Stimulated activated CD8-positive, alpha-beta memory T cell treated with anti-CD3 and anti-CD28 coated beads, Interleukin-15, amount 100 ng/mL, for 1 hour (primary cell): ENCODE measurements at regions not wholly inside any gene's neighbourhood (a gene's known extent, or its start where the extent isn't known, plus 50 kb on each side); places are given as distances from the start of the nearest gene placed in this dataset.
"Not testable (repeated sequence)": the region's sequence is repeated elsewhere in the genome, so short reads cannot be mapped to it uniquely, and the experiment has no call there.

Experiments used
- DNase-seq: peaks from one replicate; pipeline ENCODE4 v3.0.0-alpha.2; 2020; ENCODE audit warnings: low read depth

- no peak for DNase-seq
Observed at GRCh38 chr15:38745126-38745525, 180.5 kb upstream of the RASGRP1 start.

GRCh38 chr15:38745626-38746025, 181.0 kb upstream of the RASGRP1 start:
- no peak for DNase-seq

DNA sequence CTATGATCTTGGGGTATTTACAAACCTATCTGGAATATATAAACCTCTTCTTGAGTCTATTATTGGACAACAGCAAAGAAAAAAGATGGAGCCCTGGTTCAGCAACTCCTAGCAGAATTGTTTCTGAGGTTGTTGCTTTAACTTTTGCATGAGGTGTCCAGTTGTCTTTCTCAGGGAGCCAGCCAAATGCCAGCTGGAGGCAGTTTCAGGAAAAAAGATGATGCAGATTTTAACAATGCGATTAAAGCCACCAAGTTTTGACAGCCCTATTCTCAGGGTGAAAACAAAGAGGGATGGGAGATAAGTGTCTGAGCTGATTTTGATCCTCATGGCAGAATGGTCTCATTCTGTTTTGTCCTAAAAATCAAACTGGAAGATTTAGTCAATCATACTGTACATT, 181.6 kb upstream of the RASGRP1 start:
- no peak for DNase-seq

DNA sequence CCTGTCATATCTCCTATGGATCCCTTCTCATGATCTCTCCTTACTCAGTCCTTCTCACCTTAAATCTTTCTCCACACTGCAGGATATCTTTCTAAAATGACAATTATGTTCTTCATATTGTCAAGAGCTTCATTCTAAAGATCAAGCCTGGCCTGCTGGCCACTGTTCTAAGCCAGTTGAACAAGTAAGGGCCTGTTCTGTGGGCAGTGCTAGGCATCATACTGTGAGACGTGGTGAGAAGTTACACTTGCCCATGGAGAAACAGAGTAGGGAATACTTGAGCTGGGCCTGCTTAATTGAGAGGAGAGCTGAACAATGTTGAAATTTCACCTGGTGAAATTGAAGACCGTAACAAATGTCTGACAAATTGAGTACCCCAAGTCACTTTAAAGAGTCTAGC, 184.1 kb upstream of the RASGRP1 start:
- no peak for DNase-seq

DNA sequence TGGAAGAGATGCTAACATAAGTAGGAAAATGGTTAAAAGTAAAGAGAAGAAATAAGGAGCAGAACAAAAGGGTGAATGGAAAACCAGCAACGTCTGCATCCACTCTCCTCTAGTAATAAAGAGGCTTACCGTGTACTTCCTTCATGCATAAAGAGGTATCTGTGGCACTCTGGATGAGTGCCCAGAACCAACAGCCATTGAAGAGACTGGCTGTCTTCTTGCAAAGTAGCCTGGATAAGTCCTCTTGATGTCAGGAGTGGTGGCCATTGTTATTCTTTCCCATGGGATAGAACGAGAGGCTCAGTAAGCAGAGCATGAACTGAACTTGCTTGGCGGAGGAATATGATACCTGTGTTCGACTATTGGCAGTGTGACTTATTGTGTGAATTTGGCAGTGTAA, 186.2 kb upstream of the RASGRP1 start:
- no peak for DNase-seq

- DNase-seq = no peak
Observed at GRCh38 chr15:38755718-38756117, 191.1 kb upstream of the RASGRP1 start.

- no peak for DNase-seq
Observed at GRCh38 chr15:38756441-38756840, 191.8 kb upstream of the RASGRP1 start.

DNA sequence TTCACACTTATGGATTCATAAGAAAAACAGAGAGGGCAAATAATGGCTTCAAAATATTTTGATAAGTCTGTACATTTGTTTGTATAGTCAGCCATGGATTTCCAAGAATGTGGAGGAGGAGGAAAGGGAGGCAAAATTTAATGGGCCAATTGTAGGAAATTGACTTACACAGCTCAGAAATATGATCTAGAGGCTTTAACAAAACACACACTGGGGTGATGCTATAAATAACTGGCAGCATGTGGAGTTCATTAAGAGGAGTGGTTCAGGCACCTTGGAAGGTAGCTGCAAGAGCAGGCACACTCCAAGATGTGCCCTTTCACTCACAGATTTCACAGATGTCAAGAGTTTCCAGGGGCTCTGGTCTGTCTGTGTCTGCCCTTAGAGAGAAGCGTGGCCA, 193.4 kb upstream of the RASGRP1 start:
- DNase-seq = no peak

DNA sequence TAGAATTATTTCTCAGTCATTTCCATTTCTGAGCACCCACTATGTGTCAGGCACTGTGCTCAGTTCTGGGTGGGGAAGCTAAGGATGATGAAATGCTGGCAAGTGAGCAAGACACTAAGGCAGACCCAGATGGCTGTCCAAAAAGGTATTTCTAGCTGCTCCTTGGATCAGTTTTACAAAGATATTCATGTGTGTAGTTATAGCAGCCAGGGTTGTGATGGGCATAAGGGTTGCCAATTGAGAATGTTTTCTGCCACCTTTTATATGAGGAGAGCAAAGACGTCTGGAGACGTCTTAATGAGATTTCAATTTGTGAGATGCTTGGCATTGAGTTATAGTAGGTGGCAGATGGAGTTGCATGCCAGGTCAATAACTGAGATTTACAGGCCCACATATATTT, 197.1 kb upstream of the RASGRP1 start:
- DNase-seq = no peak

- no peak for DNase-seq
Observed at GRCh38 chr15:38768970-38769369, 204.4 kb upstream of the RASGRP1 start.

DNA sequence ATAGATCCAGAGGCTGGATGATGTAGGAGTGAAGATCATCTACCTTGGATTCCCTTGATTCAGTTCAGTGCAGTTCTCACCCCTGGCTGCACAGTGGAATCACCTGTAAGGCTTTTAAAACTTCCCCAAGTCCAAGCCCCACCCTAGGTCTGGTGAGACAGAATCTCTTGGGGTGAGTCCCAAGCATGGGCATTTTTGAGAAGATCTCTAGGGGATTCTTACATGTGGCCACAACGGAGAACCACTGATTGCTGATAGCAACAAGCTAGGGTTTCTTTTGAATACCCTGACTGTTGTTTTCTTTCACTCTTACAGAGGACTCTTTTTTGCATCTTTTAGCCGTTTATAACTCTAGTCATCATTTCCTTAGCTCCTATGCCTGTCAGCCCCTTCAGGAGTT, 204.9 kb upstream of the RASGRP1 start:
- no peak for DNase-seq

GRCh38 chr15:38774076-38774475, 209.5 kb upstream of the RASGRP1 start:
- not testable (repeated sequence) for DNase-seq

DNA sequence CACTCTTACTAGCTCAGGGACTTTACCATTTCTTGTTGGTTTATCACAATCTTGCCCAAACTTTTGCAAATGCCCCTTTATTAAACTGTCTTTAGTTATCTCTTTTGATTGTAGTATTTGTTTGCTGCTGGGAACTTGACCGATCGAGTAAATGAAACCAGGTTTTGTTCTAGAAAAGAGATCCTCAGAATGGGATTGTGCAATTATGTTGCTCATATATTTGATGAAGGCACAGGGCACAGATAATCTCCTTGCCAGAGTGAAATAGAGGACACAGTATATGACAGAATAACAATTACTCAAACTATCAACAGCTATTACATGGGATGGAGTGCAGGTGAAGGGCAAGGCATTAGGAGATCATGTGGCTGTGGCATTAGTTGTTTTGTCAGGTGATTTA, 216.6 kb upstream of the RASGRP1 start:
- DNase-seq = no peak

- no peak for DNase-seq
Observed at GRCh38 chr15:38782156-38782555, 217.5 kb upstream of the RASGRP1 start.

GRCh38 chr15:38788918-38789317, 224.3 kb upstream of the RASGRP1 start:
- DNase-seq = no peak

- DNase-seq = no peak
Observed at GRCh38 chr15:38789566-38789965, 225.0 kb upstream of the RASGRP1 start.

- no peak for DNase-seq
Observed at GRCh38 chr15:38793206-38793810, 228.7 kb upstream of the RASGRP1 start.

- DNase-seq = no peak
Observed at GRCh38 chr15:38795471-38796245, 231.0 kb upstream of the RASGRP1 start.

- DNase-seq = no peak
Observed at GRCh38 chr15:38796589-38796988, 232.0 kb upstream of the RASGRP1 start.

DNA sequence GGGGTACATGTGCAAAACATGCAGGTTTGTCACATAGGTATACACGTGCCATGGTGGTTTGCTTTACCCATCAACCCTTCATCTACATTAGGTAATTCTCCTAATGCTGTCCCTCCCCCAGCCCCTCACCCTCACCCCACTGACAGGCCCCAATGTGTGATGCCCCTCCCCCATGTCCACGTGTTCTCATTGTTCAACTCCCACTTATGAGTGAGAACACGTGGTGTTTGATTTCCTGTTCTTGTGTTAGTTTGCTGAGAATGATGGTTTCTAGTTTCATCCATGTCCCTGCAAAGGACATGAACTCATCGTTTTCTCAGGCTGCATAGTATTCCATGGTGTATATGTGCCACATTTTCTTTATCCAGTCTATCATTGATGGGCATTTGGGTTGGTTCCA, 232.9 kb upstream of the RASGRP1 start:
- not testable (repeated sequence) for DNase-seq

DNA sequence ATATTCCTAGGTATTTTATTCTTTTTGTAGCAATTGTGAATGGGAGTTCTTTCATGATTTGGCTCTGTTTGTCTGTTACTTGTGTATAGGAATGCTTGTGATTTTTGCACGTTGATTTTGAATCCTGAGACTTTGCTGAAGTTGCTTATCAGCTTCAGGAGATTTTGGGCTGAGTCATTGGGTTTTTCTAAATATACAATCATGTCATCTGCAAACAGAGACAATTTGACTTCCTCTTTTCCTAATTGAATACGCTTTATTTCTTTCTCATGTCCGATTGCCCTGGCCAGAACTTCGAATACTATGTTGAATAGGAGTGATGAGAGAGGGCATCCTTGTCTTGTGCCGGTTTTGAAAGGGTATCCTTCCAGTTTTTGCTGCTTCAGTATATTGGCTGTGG, 234.6 kb upstream of the RASGRP1 start:
- not testable (repeated sequence) for DNase-seq

- no peak for DNase-seq
Observed at GRCh38 chr15:38809621-38810020, 245.0 kb upstream of the RASGRP1 start.

DNA sequence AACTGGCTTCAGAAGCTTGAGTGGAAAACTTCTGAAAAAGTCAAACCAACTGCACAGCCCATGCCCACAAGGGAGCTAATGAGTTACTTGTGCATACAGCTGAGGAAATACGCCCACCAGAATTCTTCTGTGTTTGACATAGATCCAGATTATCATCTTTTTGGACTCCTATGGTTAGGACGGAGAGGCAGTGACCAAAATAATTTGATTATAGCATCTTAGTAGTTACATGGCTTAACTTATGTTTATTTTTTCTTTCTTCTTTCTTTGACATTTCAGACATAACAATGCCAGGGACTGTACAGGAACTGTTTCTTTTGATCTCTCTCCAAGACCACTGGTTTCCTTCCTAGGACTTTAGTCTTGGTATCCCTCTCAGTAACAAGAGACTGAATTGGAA, 246.1 kb upstream of the RASGRP1 start:
- no peak for DNase-seq

- DNase-seq = not testable (repeated sequence)
Observed at GRCh38 chr15:38814254-38814653, 249.6 kb upstream of the RASGRP1 start.
